OCI-LY1 (cell line): ENCODE measurements at regions not wholly inside any gene's neighbourhood (a gene's known extent, or its start where the extent isn't known, plus 50 kb on each side); places are given as distances from the start of the nearest gene placed in this dataset.

Experiments
- H2AFZ ChIP-seq: fragments of 200-600 bp; sonication (generic), shearing (Covaris generic); 2 replicates; pipeline ENCODE4 v1.6.0; 2014; ENCODE audit warnings: antibody characterized with exemption, mild to moderate bottlenecking, low read length
- H3F3A ChIP-seq: fragments of 200-600 bp; sonication (generic), shearing (Covaris generic); 2 replicates; pipeline ENCODE4 v1.6.0; 2014; ENCODE audit warnings: mild to moderate bottlenecking, antibody characterized with exemption, low read length, moderate library complexity; ENCODE audit not compliant: insufficient read depth
- H3K27ac ChIP-seq: fragments of 200-600 bp; sonication (generic); 2 replicates; pipeline ENCODE4 v1.5.1; 2014; ENCODE audit warnings: low read length, mixed run types, mild to moderate bottlenecking, low read depth; ENCODE audit not compliant: poor library complexity, severe bottlenecking
- H3K27me3 ChIP-seq: fragments of 200-600 bp; sonication (generic); 2 replicates; pipeline ENCODE4 v1.6.0; 2014; ENCODE audit warnings: antibody characterized with exemption, mild to moderate bottlenecking, low read length, moderate library complexity; ENCODE audit not compliant: insufficient read depth
- H3K36me3 ChIP-seq: fragments of 200-600 bp; sonication (generic); 2 replicates; pipeline ENCODE4 v1.6.1; 2014; ENCODE audit warnings: mild to moderate bottlenecking, antibody characterized with exemption, low read length, moderate library complexity, mixed read lengths; ENCODE audit not compliant: insufficient read depth
- H3K4me1 ChIP-seq: fragments of 200-600 bp; sonication (generic); 2 replicates; pipeline ENCODE4 v1.5.1; 2014; ENCODE audit warnings: mild to moderate bottlenecking, low read length, moderate library complexity; ENCODE audit not compliant: insufficient read depth, severe bottlenecking
- H3K4me2 ChIP-seq: fragments of 200-600 bp; sonication (generic), shearing (Covaris generic); 2 replicates; pipeline ENCODE4 v1.6.1; 2014; ENCODE audit warnings: low read length
- H3K4me3 ChIP-seq: fragments of 200-600 bp; sonication (generic); 2 replicates; pipeline ENCODE4 v1.5.1; 2014; ENCODE audit warnings: low read length, low read depth, mild to moderate bottlenecking, mixed read lengths; ENCODE audit not compliant: poor library complexity, severe bottlenecking
- H3K79me2 ChIP-seq: fragments of 200-600 bp; shearing (Covaris generic); 2 replicates; pipeline ENCODE4 v1.6.1; 2016; ENCODE audit warnings: mixed run types, low read length, mixed read lengths; ENCODE audit not compliant: insufficient read depth
- H3K9ac ChIP-seq: fragments of 200-600 bp; sonication (generic), shearing (Covaris generic); 2 replicates; pipeline ENCODE4 v1.6.1; 2014; ENCODE audit warnings: mild to moderate bottlenecking, low read length, mixed read lengths
- H3K9me2 ChIP-seq: fragments of 200-600 bp; sonication (generic), shearing (Covaris generic); 2 replicates; pipeline ENCODE4 v1.6.1; 2014; ENCODE audit warnings: low read depth, mild to moderate bottlenecking, low read length, mixed read lengths
- H3K9me3 ChIP-seq: fragments of 200-600 bp; shearing (Covaris generic); 2 replicates; pipeline ENCODE4 v1.6.1; 2014; ENCODE audit warnings: low read length, mixed read lengths
- H4K20me1 ChIP-seq: fragments of 200-600 bp; sonication (generic), shearing (Covaris generic); 2 replicates; pipeline ENCODE4 v1.6.0; 2016; ENCODE audit warnings: mild to moderate bottlenecking, low read length; ENCODE audit not compliant: insufficient read depth
- EZH2 ChIP-seq: fragments of 200-600 bp; sonication (generic), shearing (Covaris generic); IDR thresholded peaks from 2 replicates; pipeline ENCODE4 v1.8.0; 2017; ENCODE audit warnings: borderline replicate concordance, mixed run types, mild to moderate bottlenecking, antibody characterized with exemption, low read length, moderate library complexity, mixed read lengths
- TF ChIP-seq, protein P1 (sequence below): fragments of 200-600 bp; sonication (generic), shearing (Covaris generic); IDR thresholded peaks from 2 replicates; pipeline ENCODE4 v1.5.1; 2017; ENCODE audit warnings: mild to moderate bottlenecking, antibody characterized with exemption, low read length, moderate library complexity, mixed read lengths

DNA sequence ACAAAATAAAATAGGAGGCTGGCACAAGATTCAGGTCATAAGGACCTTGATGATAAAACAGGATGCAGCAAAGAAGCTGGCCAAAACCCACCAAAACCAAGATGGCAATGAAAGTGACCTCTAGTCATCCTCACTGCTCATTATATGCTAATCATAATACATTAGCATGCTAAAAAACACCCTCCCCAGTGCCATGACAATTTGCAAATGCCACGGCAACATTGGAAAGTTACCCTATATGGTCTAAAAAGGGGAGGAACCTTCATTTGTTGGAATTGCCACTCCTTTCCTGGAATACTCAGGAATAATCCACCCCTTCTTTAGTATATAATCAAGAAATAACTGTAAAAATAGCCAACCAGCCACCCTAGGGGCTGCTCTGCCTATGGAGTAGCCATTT is 108.8 kb upstream of the GRIK1 start:
- no peak overlapping the region for H3K27ac ChIP-seq
- H3K4me3 ChIP-seq, result no peak overlapping the region
- no peak overlapping the region for H3K4me2 ChIP-seq
- no peak overlapping the region for H3K9ac ChIP-seq
- no peaks in the 10 kb centered on the region for H4K20me1 ChIP-seq
- H3K36me3 ChIP-seq, result no peaks in the 10 kb centered on the region
- H3F3A ChIP-seq, result no peaks in the 10 kb centered on the region
- no peak overlapping the region for H2AFZ ChIP-seq
- no peaks in the 10 kb centered on the region for H3K27me3 ChIP-seq
- no peaks in the 10 kb centered on the region for H3K9me3 ChIP-seq
- no peaks in the 10 kb centered on the region for H3K9me2 ChIP-seq
- no peaks in the 10 kb centered on the region for H3K79me2 ChIP-seq
- H3K4me1 ChIP-seq, result no peaks in the 10 kb centered on the region
- TF ChIP-seq, protein P1, sequence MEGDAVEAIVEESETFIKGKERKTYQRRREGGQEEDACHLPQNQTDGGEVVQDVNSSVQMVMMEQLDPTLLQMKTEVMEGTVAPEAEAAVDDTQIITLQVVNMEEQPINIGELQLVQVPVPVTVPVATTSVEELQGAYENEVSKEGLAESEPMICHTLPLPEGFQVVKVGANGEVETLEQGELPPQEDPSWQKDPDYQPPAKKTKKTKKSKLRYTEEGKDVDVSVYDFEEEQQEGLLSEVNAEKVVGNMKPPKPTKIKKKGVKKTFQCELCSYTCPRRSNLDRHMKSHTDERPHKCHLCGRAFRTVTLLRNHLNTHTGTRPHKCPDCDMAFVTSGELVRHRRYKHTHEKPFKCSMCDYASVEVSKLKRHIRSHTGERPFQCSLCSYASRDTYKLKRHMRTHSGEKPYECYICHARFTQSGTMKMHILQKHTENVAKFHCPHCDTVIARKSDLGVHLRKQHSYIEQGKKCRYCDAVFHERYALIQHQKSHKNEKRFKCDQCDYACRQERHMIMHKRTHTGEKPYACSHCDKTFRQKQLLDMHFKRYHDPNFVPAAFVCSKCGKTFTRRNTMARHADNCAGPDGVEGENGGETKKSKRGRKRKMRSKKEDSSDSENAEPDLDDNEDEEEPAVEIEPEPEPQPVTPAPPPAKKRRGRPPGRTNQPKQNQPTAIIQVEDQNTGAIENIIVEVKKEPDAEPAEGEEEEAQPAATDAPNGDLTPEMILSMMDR, result no peak
- TF ChIP-seq EZH2, result no peak

- no peak overlapping the region for H3K4me2 ChIP-seq
- H3K9ac ChIP-seq, result no peak overlapping the region
- no peaks in the 10 kb centered on the region for H3F3A ChIP-seq
- H3K9me2 ChIP-seq, result no peaks in the 10 kb centered on the region
- TF ChIP-seq, protein P1, result peak; percentile 79
- TF ChIP-seq EZH2, result no peak
- H3K4me1 ChIP-seq, result no peaks in the 10 kb centered on the region
- H4K20me1 ChIP-seq, result no peaks in the 10 kb centered on the region
- H3K79me2 ChIP-seq, result no peaks in the 10 kb centered on the region
- H3K27ac ChIP-seq, result no peak overlapping the region
- H3K4me3 ChIP-seq, result no peak overlapping the region
- no peak overlapping the region for H2AFZ ChIP-seq
- H3K9me3 ChIP-seq, result no peaks in the 10 kb centered on the region
- H3K36me3 ChIP-seq, result no peaks in the 10 kb centered on the region
- no peaks in the 10 kb centered on the region for H3K27me3 ChIP-seq
Observed at GRCh38 chr21:30044447-30045064, 104.8 kb upstream of the GRIK1 start.

GRCh38 chr21:30042443-30042842 is 102.6 kb upstream of the GRIK1 start:
- Histone ChIP-seq H3K27ac (no peak overlapping the region), H2AFZ (no peak overlapping the region), H3K4me3 (no peak overlapping the region), H3K4me2 (no peak overlapping the region), H3K79me2 (no peaks in the 10 kb centered on the region), H3K4me1 (no peaks in the 10 kb centered on the region), H3F3A (no peaks in the 10 kb centered on the region), H3K9me3 (no peaks in the 10 kb centered on the region), H3K9ac (no peak overlapping the region), H3K36me3 (no peaks in the 10 kb centered on the region), H3K9me2 (no peaks in the 10 kb centered on the region), H4K20me1 (no peaks in the 10 kb centered on the region), H3K27me3 (no peaks in the 10 kb centered on the region)
- TF ChIP-seq EZH2, result no peak
- TF ChIP-seq, protein P1, result no peak
